H1 (cell line): ENCODE measurements at regions not wholly inside any gene's neighbourhood (a gene's known extent, or its start where the extent isn't known, plus 50 kb on each side); places are given as distances from the start of the nearest gene placed in this dataset.

Source experiments
- CTCF ChIA-PET: fragments of 300-600 bp; sonication (Branson Sonifier 250); formaldehyde crosslinking; loops from one replicate; lab custom pipeline; 2021; ENCODE audit not compliant: partially characterized antibody; lab: Charles Lee
- POLR2A ChIA-PET: fragments of 300-600 bp; sonication (Branson Sonifier 250); formaldehyde crosslinking; loops from one replicate; lab custom pipeline; 2021; ENCODE audit warnings: inconsistent platforms; ENCODE audit not compliant: partially characterized antibody; lab: Charles Lee
- DNase-seq, 2 experiments: peaks; one replicate each; pipeline versions ENCODE4 v3.0.0 to v3.0.0-alpha.2; 2010 to 2022; ENCODE audit warnings: low spot score in 2 of 2, low read depth in 1 of 2, mixed read lengths in 1 of 2
- FAIRE-seq: peaks from 2 replicates; lab custom pipeline; 2011; peaks lifted over from hg19 to GRCh38; lab: Jason Lieb, UNC
- H2AFZ ChIP-seq: 2 replicates; pipeline ENCODE4 v1.8.1; 2012; ENCODE audit warnings: low read length, inconsistent platforms
- H2AK5ac ChIP-seq: 2 replicates; pipeline ENCODE4 v1.6.1; 2013; ENCODE audit warnings: low read depth, low read length
- H2BK120ac ChIP-seq: replicated peaks from 2 replicates; pipeline ENCODE3; 2013; ENCODE audit warnings: low read depth, low read length, inconsistent platforms
- H2BK12ac ChIP-seq: 2 replicates; pipeline ENCODE4 v1.6.1; 2013; ENCODE audit warnings: low read depth, low read length
- H2BK15ac ChIP-seq: 2 replicates; pipeline ENCODE4 v1.6.1; 2013; ENCODE audit warnings: low read length
- H2BK20ac ChIP-seq: 2 replicates; pipeline ENCODE4 v1.6.1; 2013; ENCODE audit warnings: low read length
- H2BK5ac ChIP-seq: 2 replicates; pipeline ENCODE4 v1.6.1; 2013; ENCODE audit warnings: low read depth, low read length
- H3K14ac ChIP-seq: 2 replicates; pipeline ENCODE4 v1.6.1; 2013; ENCODE audit warnings: inconsistent platforms; ENCODE audit not compliant: insufficient read length
- H3K18ac ChIP-seq: 2 replicates; pipeline ENCODE4 v1.6.1; 2013; ENCODE audit warnings: low read length; ENCODE audit errors: extremely low read depth
- H3K23ac ChIP-seq: 2 replicates; pipeline ENCODE4 v1.6.1; 2013; ENCODE audit warnings: inconsistent platforms; ENCODE audit not compliant: insufficient read length
- H3K23me2 ChIP-seq: 2 replicates; pipeline ENCODE4 v1.6.1; 2013; ENCODE audit warnings: low read depth, low read length
- H3K27ac ChIP-seq: 2 replicates; pipeline ENCODE4 v1.6.1; 2011; ENCODE audit warnings: low read depth, low read length, inconsistent platforms
- H3K27me3 ChIP-seq, 4 experiments: replicated peaks in 1 of 4; 1 replicate in 1 of 4; 2 replicates in 3 of 4; pipeline versions ENCODE4 v1.6.1 to v1.8.1; 2011 to 2013; ENCODE audit warnings: low read length in 3 of 4, mild to moderate bottlenecking in 3 of 4, inconsistent platforms in 2 of 4, mixed read lengths in 2 of 4, moderate library complexity in 1 of 4; ENCODE audit not compliant: control insufficient read depth in 3 of 4, insufficient read depth in 3 of 4; ENCODE audit errors: extremely low read depth in 1 of 4
- H3K36me3 ChIP-seq, 4 experiments: 2 replicates each; pipeline versions ENCODE4 v1.6.1 to v1.8.1; 2011 to 2013; ENCODE audit warnings: mild to moderate bottlenecking in 4 of 4, low read length in 3 of 4, moderate library complexity in 2 of 4, control low read depth in 1 of 4, inconsistent platforms in 1 of 4; ENCODE audit not compliant: insufficient read depth in 4 of 4, control insufficient read depth in 2 of 4
- H3K4ac ChIP-seq: replicated peaks from 2 replicates; pipeline ENCODE3; 2013; ENCODE audit warnings: low read length, low read depth, mixed read lengths, inconsistent platforms; ENCODE audit not compliant: insufficient read length
- H3K4me1 ChIP-seq, 4 experiments: replicated peaks in 1 of 4; 1 replicate in 1 of 4; 2 replicates in 3 of 4; pipeline versions ENCODE4 v1.6.1 to v1.8.1; 2011 to 2013; ENCODE audit warnings: low read length in 3 of 4, inconsistent platforms in 2 of 4, mixed read lengths in 1 of 4; ENCODE audit not compliant: insufficient read depth in 4 of 4, control insufficient read depth in 3 of 4
- H3K4me2 ChIP-seq, 2 experiments: 2 replicates each; pipeline versions ENCODE4 v1.6.1 to v1.8.1; 2011 to 2013; ENCODE audit warnings: low read depth in 2 of 2, low read length in 2 of 2, control low read depth in 1 of 2, inconsistent platforms in 1 of 2, mild to moderate bottlenecking in 1 of 2; ENCODE audit not compliant: insufficient read depth in 1 of 2
- H3K4me3 ChIP-seq, 4 experiments: fragments of 200-600, 300-600 bp in 1 of 4; sonication (generic), shearing (Covaris generic), sonication (Bioruptor Twin) in 1 of 4; 2 replicates each; pipeline versions ENCODE4 v1.5.1 to v1.8.1; 2011 to 2016; ENCODE audit warnings: low read length in 4 of 4, low read depth in 3 of 4, control low read depth in 2 of 4, inconsistent platforms in 2 of 4, mild to moderate bottlenecking in 2 of 4, mixed read lengths in 1 of 4, moderate library complexity in 1 of 4; ENCODE audit not compliant: insufficient read depth in 2 of 4; ENCODE audit errors: extremely low read depth in 1 of 4
- H3K56ac ChIP-seq: replicated peaks from 2 replicates; pipeline ENCODE3; 2013; ENCODE audit warnings: low read depth, mild to moderate bottlenecking, mixed read lengths, low read length, inconsistent platforms; ENCODE audit not compliant: insufficient read length
- H3K79me1 ChIP-seq: 2 replicates; pipeline ENCODE4 v1.6.1; 2013; ENCODE audit warnings: low read depth, low read length, control low read depth
- H3K79me2 ChIP-seq, 2 experiments: 2 replicates each; pipeline versions ENCODE4 v1.6.1 to v1.8.1; 2012 to 2013; ENCODE audit warnings: low read length in 2 of 2, mild to moderate bottlenecking in 2 of 2, inconsistent platforms in 1 of 2; ENCODE audit not compliant: insufficient read depth in 2 of 2, control insufficient read depth in 1 of 2
- H3K9ac ChIP-seq, 4 experiments: replicated peaks in 1 of 4; 1 replicate in 1 of 4; 2 replicates in 3 of 4; pipeline versions ENCODE4 v1.6.1 to v1.8.1; 2011 to 2013; ENCODE audit warnings: low read depth in 3 of 4, low read length in 3 of 4, control low read depth in 2 of 4, mild to moderate bottlenecking in 2 of 4, moderate library complexity in 2 of 4, inconsistent platforms in 1 of 4; ENCODE audit errors: extremely low read depth in 1 of 4
- H3K9me3 ChIP-seq, 2 experiments: 2 replicates each; pipeline versions ENCODE4 v1.6.1 to v1.8.1; 2012 to 2013; ENCODE audit warnings: mild to moderate bottlenecking in 2 of 2, moderate library complexity in 2 of 2, control low read depth in 1 of 2, inconsistent platforms in 1 of 2, low read depth in 1 of 2, low read length in 1 of 2, mixed read lengths in 1 of 2; ENCODE audit not compliant: insufficient read depth in 2 of 2
- H4K20me1 ChIP-seq, 2 experiments: replicated peaks in 1 of 2; 2 replicates each; pipeline versions ENCODE3 to v1.8.1; 2011 to 2013; ENCODE audit warnings: inconsistent platforms in 2 of 2, low read length in 2 of 2, mild to moderate bottlenecking in 1 of 2; ENCODE audit not compliant: insufficient read depth in 2 of 2, control insufficient read depth in 1 of 2
- H4K5ac ChIP-seq: 2 replicates; pipeline ENCODE4 v1.6.1; 2013; ENCODE audit warnings: low read length, low read depth, mixed read lengths, inconsistent platforms; ENCODE audit not compliant: insufficient read length
- H4K8ac ChIP-seq: 2 replicates; pipeline ENCODE4 v1.8.0; 2013; ENCODE audit warnings: mild to moderate bottlenecking, moderate library complexity, low read length, inconsistent platforms; ENCODE audit not compliant: insufficient read depth; ENCODE audit errors: extremely low read depth
- H4K91ac ChIP-seq: replicated peaks from 2 replicates; pipeline ENCODE3; 2013; ENCODE audit warnings: low read length, mixed read lengths, inconsistent platforms; ENCODE audit not compliant: insufficient read length
- ASH2L ChIP-seq: fragments of 200-600, 300-600 bp; sonication (generic); IDR thresholded peaks from one replicate; pipeline ENCODE4 v1.7.1; 2017; ENCODE audit warnings: low read length
- BCL11A ChIP-seq, 2 experiments: IDR thresholded peaks; one replicate each; pipeline ENCODE4 v1.6.1; 2011; ENCODE audit warnings: low read depth in 2 of 2, low read length in 2 of 2, mild to moderate bottlenecking in 2 of 2
- EP300 ChIP-seq, 2 experiments: IDR thresholded peaks; 1 replicate in 1 of 2; 2 replicates in 1 of 2; pipeline ENCODE4 v1.6.1; 2011 to 2012; ENCODE audit warnings: low read depth in 2 of 2, low read length in 2 of 2, mild to moderate bottlenecking in 2 of 2, borderline replicate concordance in 1 of 2, inconsistent platforms in 1 of 2, moderate library complexity in 1 of 2
- HDAC6 ChIP-seq: IDR thresholded peaks from one replicate; pipeline ENCODE4 v1.7.1; 2012; ENCODE audit warnings: low read depth, mild to moderate bottlenecking, inconsistent platforms, low read length, moderate library complexity
- KDM5A ChIP-seq: fragments of 200-600 bp; IDR thresholded peaks from 2 replicates; pipeline ENCODE4 v1.7.1; 2012; ENCODE audit warnings: mild to moderate bottlenecking, low read length, inconsistent platforms, mixed read lengths
- MAFK ChIP-seq: IDR thresholded peaks from 2 replicates; pipeline ENCODE4 v1.6.1; 2012; ENCODE audit warnings: low read depth, mild to moderate bottlenecking, improper control_type of control experiment, low read length
- NANOG ChIP-seq: IDR thresholded peaks from 2 replicates; pipeline ENCODE4 v1.6.1; 2011; ENCODE audit warnings: low read length, low read depth, mild to moderate bottlenecking, inconsistent platforms; ENCODE audit not compliant: insufficient read depth, poor library complexity, severe bottlenecking
- RBBP5 ChIP-seq: IDR thresholded peaks from 2 replicates; pipeline ENCODE4 v1.7.1; 2012; ENCODE audit warnings: low read depth, mild to moderate bottlenecking, inconsistent platforms, low read length, moderate library complexity, borderline replicate concordance
- SAP30 ChIP-seq: fragments of 300-600 bp; sonication (generic); IDR thresholded peaks from 2 replicates; pipeline ENCODE4 v1.7.1; 2012; ENCODE audit warnings: low read length, moderate library complexity, mild to moderate bottlenecking, inconsistent platforms; ENCODE audit not compliant: insufficient read depth, insufficient replicate concordance
- SIX5 ChIP-seq: IDR thresholded peaks from 2 replicates; pipeline ENCODE4 v1.6.1; 2011; ENCODE audit warnings: mild to moderate bottlenecking, low read depth, low read length
- SP1 ChIP-seq: IDR thresholded peaks from 2 replicates; pipeline ENCODE4 v1.6.1; 2011; ENCODE audit warnings: low read depth, low read length
- TCF12 ChIP-seq: IDR thresholded peaks from 2 replicates; pipeline ENCODE4 v1.6.1; 2011; ENCODE audit warnings: low read depth, mild to moderate bottlenecking, low read length
- ZNF274 ChIP-seq: IDR thresholded peaks from 2 replicates; pipeline ENCODE4 v1.7.0; 2012; ENCODE audit warnings: low read length, borderline replicate concordance; ENCODE audit errors: extremely low read depth
- WGBS, 2 experiments: shearing (Covaris generic) in 1 of 2; methylation state at CpG; one replicate each; pipeline versions ENCODE4 v1.1.6 to v1.1.7; 2013 to 2015; ENCODE audit warnings: low lambda C conversion rate in 2 of 2, mixed read lengths in 2 of 2, inconsistent platforms in 1 of 2, low coverage in 1 of 2, missing lambda C conversion rate in 1 of 2; ENCODE audit not compliant: insufficient replicate concordance in 2 of 2, insufficient coverage in 1 of 2, insufficient read length in 1 of 2; ENCODE audit errors: extremely low coverage in 1 of 2, missing lambda C conversion rate in 1 of 2; 5-methylcytosine and 5-hydroxymethylcytosine counted together
- TF ChIP-seq, protein P1 (sequence below): IDR thresholded peaks from 2 replicates; pipeline ENCODE4 v1.6.1; 2012; ENCODE audit warnings: inconsistent platforms

- H3K79me2 ChIP-seq: no peaks in the 10 kb centered on the region
- no peaks in the 10 kb centered on the region for H4K20me1 ChIP-seq
- no peak overlapping the region for H2BK120ac ChIP-seq
- H3K79me1 ChIP-seq: no peaks in the 10 kb centered on the region
- WGBS, 2 experiments: 58% methylated on average over 3 of the region's 3 CpGs; no CpG with 5 or more reads in 1 of the 2 experiments
- CTCF ChIA-PET: interaction anchor here (0.6 kb wide), 1 partner anchor 327 kb away, joined by 3 read pairs; no protein-coding TSS in a partner anchor
- FAIRE-seq (no peak), DNase-seq (no peak)
- no peaks in the 10 kb centered on the region for H3K36me3 ChIP-seq
- no peaks in the 10 kb centered on the region for H3K9me3 ChIP-seq
- no peak overlapping the region for H3K4me3 ChIP-seq
- H4K91ac ChIP-seq: no peak overlapping the region
- H3K18ac ChIP-seq: no peak overlapping the region
- H3K4me1 ChIP-seq: no peaks in the 10 kb centered on the region
- H2BK5ac ChIP-seq: no peak overlapping the region
- no peak overlapping the region for H3K56ac ChIP-seq
- H2BK12ac ChIP-seq: no peak overlapping the region
- no peak overlapping the region for H3K9ac ChIP-seq
- H3K4me2 ChIP-seq: no peak overlapping the region
- no peak overlapping the region for H3K4ac ChIP-seq
- H3K27me3 ChIP-seq: no peaks in the 10 kb centered on the region
- H2BK20ac ChIP-seq: no peak overlapping the region
- H3K23ac ChIP-seq: no peak overlapping the region
- H3K23me2 ChIP-seq: no peaks in the 10 kb centered on the region
- H4K5ac ChIP-seq: no peak overlapping the region
- no peak overlapping the region for H3K27ac ChIP-seq
- no peak overlapping the region for H2BK15ac ChIP-seq
- no peak overlapping the region for H2AK5ac ChIP-seq
- POLR2A ChIA-PET: no interaction called here
- H3K14ac ChIP-seq: no peak overlapping the region
- H4K8ac ChIP-seq: no peak overlapping the region
- no peak overlapping the region for H2AFZ ChIP-seq
- TF ChIP-seq TCF12 (no peak), ASH2L (no peak), ZNF274 (no peak), MAFK (no peak), HDAC6 (no peak), NANOG (no peak), SIX5 (no peak), EP300 (IDR thresholded peaks at IDR 0.05; ENCODE audit: borderline replicate concordance in 1 of 2, low read depth in 2 of 2, low read length in 2 of 2) (no peak), SP1 (no peak), RBBP5 (no peak), KDM5A (no peak), SAP30 (no peak), BCL11A (IDR thresholded peaks at IDR 0.05; ENCODE audit: low read depth in 2 of 2, low read length in 2 of 2) (no peak)
- TF ChIP-seq, protein P1, sequence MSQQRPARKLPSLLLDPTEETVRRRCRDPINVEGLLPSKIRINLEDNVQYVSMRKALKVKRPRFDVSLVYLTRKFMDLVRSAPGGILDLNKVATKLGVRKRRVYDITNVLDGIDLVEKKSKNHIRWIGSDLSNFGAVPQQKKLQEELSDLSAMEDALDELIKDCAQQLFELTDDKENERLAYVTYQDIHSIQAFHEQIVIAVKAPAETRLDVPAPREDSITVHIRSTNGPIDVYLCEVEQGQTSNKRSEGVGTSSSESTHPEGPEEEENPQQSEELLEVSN: no peak
Measured at GRCh38 chr6:165767228-165767627, 104.2 kb upstream of the PDE10A start.
